ENCODE measurements at regions not wholly inside any gene's neighbourhood (a gene's known extent, or its start where the extent isn't known, plus 50 kb on each side); places are given as distances from the start of the nearest gene placed in this dataset.

- Histone ChIP-seq H3K79me2 (ENCODE audit: insufficient read depth, low read length) (no peaks in the 10 kb centered on the region), H3K9me3 (ENCODE audit: insufficient read depth, low read length) (no peaks in the 10 kb centered on the region), H3K36me3 (ENCODE audit: low read length) (no peaks in the 10 kb centered on the region), H3K9me2 (replicated peaks; ENCODE audit: insufficient read depth, low read length) (no peaks in the 10 kb centered on the region), H4K20me1 (ENCODE audit: low read depth, low read length) (no peaks in the 10 kb centered on the region), H3K27ac (ENCODE audit: low read depth, low read length) (no peak overlapping the region), H3F3A (ENCODE audit: insufficient read depth) (no peaks in the 10 kb centered on the region), H3K27me3 (ENCODE audit: low read length) (no peaks in the 10 kb centered on the region), H3K4me3 (ENCODE audit: insufficient read depth, low read length, poor library complexity, severe bottlenecking) (no peak overlapping the region), H3K4me2 (ENCODE audit: low read depth, low read length, poor library complexity, severe bottlenecking) (no peak overlapping the region), H3K9ac (ENCODE audit: low read length) (no peak overlapping the region), H2AFZ (ENCODE audit: low read depth, low read length, severe bottlenecking) (no peak overlapping the region)
- TF ChIP-seq EZH2phosphoT487 (conservative IDR thresholded peaks at IDR 0.05; ENCODE audit: low read length) (no peak), CTCF (IDR thresholded peaks at IDR 0.05; ENCODE audit: insufficient read depth, low read length, poor library complexity, severe bottlenecking) (no peak)
Observed at GRCh38 chr4:83783215-83783614, 247.3 kb downstream of the GPAT3 start.

- Histone ChIP-seq H2AFZ (ENCODE audit: low read depth, low read length, severe bottlenecking) (no peak overlapping the region), H3K27ac (ENCODE audit: low read depth, low read length) (no peak overlapping the region), H3K79me2 (ENCODE audit: insufficient read depth, low read length) (no peaks in the 10 kb centered on the region), H4K20me1 (ENCODE audit: low read depth, low read length) (no peaks in the 10 kb centered on the region), H3K4me3 (ENCODE audit: insufficient read depth, low read length, poor library complexity, severe bottlenecking) (no peak overlapping the region), H3K9me3 (ENCODE audit: insufficient read depth, low read length) (no peaks in the 10 kb centered on the region), H3K4me2 (ENCODE audit: low read depth, low read length, poor library complexity, severe bottlenecking) (no peak overlapping the region), H3K36me3 (ENCODE audit: low read length) (no peaks in the 10 kb centered on the region), H3F3A (ENCODE audit: insufficient read depth) (no peaks in the 10 kb centered on the region), H3K9me2 (replicated peaks; ENCODE audit: insufficient read depth, low read length) (no peaks in the 10 kb centered on the region), H3K27me3 (ENCODE audit: low read length) (no peaks in the 10 kb centered on the region), H3K9ac (ENCODE audit: low read length) (no peak overlapping the region)
- no peak for TF ChIP-seq CTCF (IDR thresholded peaks at IDR 0.05; ENCODE audit: insufficient read depth, low read length, poor library complexity, severe bottlenecking)
- no peak for TF ChIP-seq EZH2phosphoT487 (conservative IDR thresholded peaks at IDR 0.05; ENCODE audit: low read length)
Observed at GRCh38 chr4:83782591-83782990, 246.7 kb downstream of the GPAT3 start.

- no peaks in the 10 kb centered on the region for H3K27me3 ChIP-seq (ENCODE audit: low read length)
- no peak for TF ChIP-seq EZH2phosphoT487 (conservative IDR thresholded peaks at IDR 0.05; ENCODE audit: low read length)
- TF ChIP-seq CTCF (IDR thresholded peaks at IDR 0.05; ENCODE audit: insufficient read depth, low read length, poor library complexity, severe bottlenecking) = no peak
- no peaks in the 10 kb centered on the region for H3K36me3 ChIP-seq (ENCODE audit: low read length)
- no peak overlapping the region for H3K9ac ChIP-seq (ENCODE audit: low read length)
- H3K79me2 ChIP-seq (ENCODE audit: insufficient read depth, low read length) = no peaks in the 10 kb centered on the region
- H2AFZ ChIP-seq (ENCODE audit: low read depth, low read length, severe bottlenecking) = no peak overlapping the region
- no peak overlapping the region for H3K4me2 ChIP-seq (ENCODE audit: low read depth, low read length, poor library complexity, severe bottlenecking)
- no peaks in the 10 kb centered on the region for H3K9me3 ChIP-seq (ENCODE audit: insufficient read depth, low read length)
- no peaks in the 10 kb centered on the region for H3K9me2 ChIP-seq (replicated peaks; ENCODE audit: insufficient read depth, low read length)
- no peak overlapping the region for H3K27ac ChIP-seq (ENCODE audit: low read depth, low read length)
- no peaks in the 10 kb centered on the region for H3F3A ChIP-seq (ENCODE audit: insufficient read depth)
- H3K4me3 ChIP-seq (ENCODE audit: insufficient read depth, low read length, poor library complexity, severe bottlenecking) = no peak overlapping the region
- H4K20me1 ChIP-seq (ENCODE audit: low read depth, low read length) = no peaks in the 10 kb centered on the region
Observed at GRCh38 chr4:83781434-83781833, 245.5 kb downstream of the GPAT3 start.

Measured in SU-DHL-6 (cell line).